Stimulated activated CD4-positive, alpha-beta T cell treated with anti-CD3 and anti-CD28 coated beads, Interleukin-4, amount 100 ng/mL, for 24 hours (primary cell): ENCODE measurements at regions not wholly inside any gene's neighbourhood (a gene's known extent, or its start where the extent isn't known, plus 50 kb on each side); places are given as distances from the start of the nearest gene placed in this dataset.

Source experiments
- DNase-seq: peaks from one replicate; pipeline ENCODE4 v3.0.0-alpha.2; 2020

GRCh38 chr6:151701911-151702562 lies 105.4 kb upstream of the ESR1 start:
- DNase-seq: no peak

- DNase-seq: no peak
These were observed 104.4 kb upstream of the ESR1 start for GRCh38 chr6:151702851-151703658.

GRCh38 chr6:151704383-151704782 lies 103.1 kb upstream of the ESR1 start:
- DNase-seq: peak; percentile 47

- DNase-seq: no peak
These were observed 101.3 kb upstream of the ESR1 start for GRCh38 chr6:151705993-151706733.

- DNase-seq: no peak
These were observed 98.2 kb upstream of the ESR1 start for GRCh38 chr6:151709329-151709728.

GRCh38 chr6:151716526-151716932 lies 91.0 kb upstream of the ESR1 start:
- no peak for DNase-seq

- DNase-seq: no peak
These were observed 88.4 kb upstream of the ESR1 start for GRCh38 chr6:151719070-151719469.

GRCh38 chr6:151721146-151721545 lies 86.3 kb upstream of the ESR1 start:
- DNase-seq: no peak

- no peak for DNase-seq
These were observed 85.8 kb upstream of the ESR1 start for GRCh38 chr6:151721671-151722070.

- DNase-seq: no peak
These were observed 85.1 kb upstream of the ESR1 start for GRCh38 chr6:151722342-151722741.

- DNase-seq: peak; percentile 76
These were observed 84.3 kb upstream of the ESR1 start for GRCh38 chr6:151723152-151723551.

- no peak for DNase-seq
These were observed 77.5 kb upstream of the ESR1 start for GRCh38 chr6:151729829-151730495.

GRCh38 chr6:151730496-151730870 lies 77.0 kb upstream of the ESR1 start:
- no peak for DNase-seq

GRCh38 chr6:151731313-151731712 lies 76.2 kb upstream of the ESR1 start:
- no peak for DNase-seq

- no peak for DNase-seq
These were observed 73.7 kb upstream of the ESR1 start for GRCh38 chr6:151733680-151734320.

GRCh38 chr6:151738267-151738666 lies 69.2 kb upstream of the ESR1 start:
- no peak for DNase-seq

GRCh38 chr6:151738960-151739359 lies 68.5 kb upstream of the ESR1 start:
- DNase-seq: no peak

GRCh38 chr6:151740820-151741219 lies 66.7 kb upstream of the ESR1 start:
- DNase-seq: no peak

- no peak for DNase-seq
These were observed 59.6 kb upstream of the ESR1 start for GRCh38 chr6:151747896-151748295.

GRCh38 chr6:151749341-151749740 lies 58.1 kb upstream of the ESR1 start:
- no peak for DNase-seq

- no peak for DNase-seq
These were observed 53.9 kb upstream of the ESR1 start for GRCh38 chr6:151753581-151753980.

GRCh38 chr6:151757506-151757955 lies 50.0 kb upstream of the ESR1 start:
- peak; percentile 14 for DNase-seq
